ENCODE measurements at regions not wholly inside any gene's neighbourhood (a gene's known extent, or its start where the extent isn't known, plus 50 kb on each side); places are given as distances from the start of the nearest gene placed in this dataset.
"Not testable (repeated sequence)": the region's sequence is repeated elsewhere in the genome, so short reads cannot be mapped to it uniquely, and the experiment has no call there.

GRCh38 chr12:93093243-93093642 lies 164.1 kb upstream of the EEA1 start:
- H4K20me1 ChIP-seq (ENCODE audit: insufficient read depth, low read length): no peaks in the 10 kb centered on the region
- H3K27ac ChIP-seq (ENCODE audit: low read depth, low read length): no peak overlapping the region
- H3K4me1 Mint-ChIP-seq (ENCODE audit: low read depth, unreplicated experiment): peaks cover 26% of the 10 kb centered on the region
- H3K4me1 ChIP-seq (ENCODE audit: insufficient read depth, low read length): peaks cover 28% of the 10 kb centered on the region
- no peaks in the 10 kb centered on the region for H3K27me3 Mint-ChIP-seq (ENCODE audit: low read depth, unreplicated experiment)
- no peak overlapping the region for H3K27ac Mint-ChIP-seq (ENCODE audit: unreplicated experiment)
- no peaks in the 10 kb centered on the region for H3K79me2 ChIP-seq (ENCODE audit: insufficient read depth, low read length)
- H3K36me3 ChIP-seq (ENCODE audit: insufficient read depth, low read length): no peaks in the 10 kb centered on the region
- no peaks in the 10 kb centered on the region for H3K9me3 Mint-ChIP-seq (ENCODE audit: unreplicated experiment)
- no peak overlapping the region for H2AFZ ChIP-seq (ENCODE audit: low read depth, low read length)
- peaks cover 3% of the 10 kb centered on the region for H3K9me3 ChIP-seq (ENCODE audit: insufficient read depth, low read depth, low read length)
- FAIRE-seq (no peak), DNase-seq (ENCODE audit: low read depth) (no peak)
- no peak overlapping the region for H3K9ac ChIP-seq (ENCODE audit: low read length)
- no peak overlapping the region for H3K4me2 ChIP-seq (ENCODE audit: low read length)
- H3K36me3 Mint-ChIP-seq (ENCODE audit: low read depth, unreplicated experiment): no peaks in the 10 kb centered on the region
- H3K4me3 ChIP-seq (ENCODE audit: insufficient read depth, low read depth, low read length): no peak overlapping the region
- no peaks in the 10 kb centered on the region for H3K27me3 ChIP-seq (ENCODE audit: insufficient read depth, low read length)
- TF ChIP-seq EZH2 (IDR thresholded peaks at IDR 0.05; ENCODE audit: insufficient read depth, low read length) (no peak), CTCF (IDR thresholded peaks at IDR 0.05; ENCODE audit: insufficient read depth, low read depth, low read length) (no peak)
- H3K4me3 Mint-ChIP-seq (ENCODE audit: unreplicated experiment): no peak overlapping the region

- H3K4me3 Mint-ChIP-seq (ENCODE audit: unreplicated experiment); DNase-seq (ENCODE audit: low read depth); H3K9me3 Mint-ChIP-seq (ENCODE audit: unreplicated experiment); H4K20me1 ChIP-seq (ENCODE audit: insufficient read depth, low read length); H3K4me2 ChIP-seq (ENCODE audit: low read length); H3K36me3 Mint-ChIP-seq (ENCODE audit: low read depth, unreplicated experiment); H2AFZ ChIP-seq (ENCODE audit: low read depth, low read length); H3K27ac Mint-ChIP-seq (ENCODE audit: unreplicated experiment); FAIRE-seq; H3K9ac ChIP-seq (ENCODE audit: low read length); H3K4me3 ChIP-seq (ENCODE audit: insufficient read depth, low read depth, low read length); H3K27ac ChIP-seq (ENCODE audit: low read depth, low read length); H3K9me3 ChIP-seq (ENCODE audit: insufficient read depth, low read depth, low read length); H3K27me3 ChIP-seq (ENCODE audit: insufficient read depth, low read length); H3K27me3 Mint-ChIP-seq (ENCODE audit: low read depth, unreplicated experiment); H3K36me3 ChIP-seq (ENCODE audit: insufficient read depth, low read length); H3K79me2 ChIP-seq (ENCODE audit: insufficient read depth, low read length): not testable (repeated sequence)
- H3K4me1 ChIP-seq (ENCODE audit: insufficient read depth, low read length): peaks cover 26% of the 10 kb centered on the region
- peaks cover 25% of the 10 kb centered on the region for H3K4me1 Mint-ChIP-seq (ENCODE audit: low read depth, unreplicated experiment)
Measured at GRCh38 chr12:93094222-93094621, 165.1 kb upstream of the EEA1 start.

GRCh38 chr12:93094988-93095737 lies 166.1 kb upstream of the EEA1 start:
- no peaks in the 10 kb centered on the region for H3K9me3 Mint-ChIP-seq (ENCODE audit: unreplicated experiment)
- peaks cover 19% of the 10 kb centered on the region for H3K4me1 Mint-ChIP-seq (ENCODE audit: low read depth, unreplicated experiment)
- TF ChIP-seq EZH2 (IDR thresholded peaks at IDR 0.05; ENCODE audit: insufficient read depth, low read length): no peak
- no peaks in the 10 kb centered on the region for H3K36me3 Mint-ChIP-seq (ENCODE audit: low read depth, unreplicated experiment)
- Histone ChIP-seq H3K9ac (ENCODE audit: low read length) (no peak overlapping the region), H3K9me3 (ENCODE audit: insufficient read depth, low read depth, low read length) (peaks cover 3% of the 10 kb centered on the region), H3K4me3 (ENCODE audit: insufficient read depth, low read depth, low read length) (no peak overlapping the region), H3K4me1 (ENCODE audit: insufficient read depth, low read length) (peaks cover 19% of the 10 kb centered on the region), H4K20me1 (ENCODE audit: insufficient read depth, low read length) (no peaks in the 10 kb centered on the region), H3K36me3 (ENCODE audit: insufficient read depth, low read length) (no peaks in the 10 kb centered on the region), H3K27ac (ENCODE audit: low read depth, low read length) (no peak overlapping the region), H2AFZ (ENCODE audit: low read depth, low read length) (peak overlapping the region; percentile 27), H3K79me2 (ENCODE audit: insufficient read depth, low read length) (no peaks in the 10 kb centered on the region), H3K4me2 (ENCODE audit: low read length) (peak overlapping the region; percentile 28), H3K27me3 (ENCODE audit: insufficient read depth, low read length) (no peaks in the 10 kb centered on the region)
- DNase-seq (ENCODE audit: low read depth) (no peak), FAIRE-seq (no peak)
- no peak overlapping the region for H3K27ac Mint-ChIP-seq (ENCODE audit: unreplicated experiment)
- H3K4me3 Mint-ChIP-seq (ENCODE audit: unreplicated experiment): no peak overlapping the region
- H3K27me3 Mint-ChIP-seq (ENCODE audit: low read depth, unreplicated experiment): no peaks in the 10 kb centered on the region

Measured in astrocyte (in vitro differentiated cells and primary cell).